EL (cell line): ENCODE measurements at regions not wholly inside any gene's neighbourhood (a gene's known extent, or its start where the extent isn't known, plus 50 kb on each side); places are given as distances from the start of the nearest gene placed in this dataset.
A peak's percentile ranks its signal among the peaks of the same experiment; 100 is the strongest.
"Not testable (repeated sequence)": the region's sequence is repeated elsewhere in the genome, so short reads cannot be mapped to it uniquely, and the experiment has no call there.

Source experiments
- DNase-seq: peaks from one replicate; pipeline ENCODE4 v3.0.0-alpha.2; 2016

- peak; percentile 54 for DNase-seq
These were observed 107.5 kb upstream of the SERPINE2 start for GRCh38 chr2:224146356-224147160.

- DNase-seq, result peak; percentile 94
These were observed 106.8 kb upstream of the SERPINE2 start for GRCh38 chr2:224145751-224146355.

- DNase-seq, result no peak
These were observed 104.4 kb upstream of the SERPINE2 start for GRCh38 chr2:224143526-224143925.

- peak; percentile 65 for DNase-seq
These were observed 103.6 kb upstream of the SERPINE2 start for GRCh38 chr2:224142397-224143312.

GRCh38 chr2:224141304-224141703, 102.2 kb upstream of the SERPINE2 start:
- no peak for DNase-seq

GRCh38 chr2:224137208-224137607, 98.1 kb upstream of the SERPINE2 start:
- DNase-seq, result no peak

GRCh38 chr2:224136396-224136795, 97.3 kb upstream of the SERPINE2 start:
- no peak for DNase-seq

- no peak for DNase-seq
These were observed 96.8 kb upstream of the SERPINE2 start for GRCh38 chr2:224135881-224136280.

- no peak for DNase-seq
These were observed 95.1 kb upstream of the SERPINE2 start for GRCh38 chr2:224134003-224134734.

GRCh38 chr2:224133387-224133786, 94.3 kb upstream of the SERPINE2 start:
- no peak for DNase-seq

GRCh38 chr2:224127871-224128501, 88.9 kb upstream of the SERPINE2 start:
- peak; percentile 46 for DNase-seq

GRCh38 chr2:224126440-224126839, 87.4 kb upstream of the SERPINE2 start:
- no peak for DNase-seq

- DNase-seq, result no peak
These were observed 86.9 kb upstream of the SERPINE2 start for GRCh38 chr2:224126003-224126402.

- DNase-seq, result peak; percentile 19
These were observed 83.5 kb upstream of the SERPINE2 start for GRCh38 chr2:224122542-224122941.

GRCh38 chr2:224121406-224122067, 82.5 kb upstream of the SERPINE2 start:
- DNase-seq, result no peak

- DNase-seq, result no peak
These were observed 81.9 kb upstream of the SERPINE2 start for GRCh38 chr2:224120986-224121385.

GRCh38 chr2:224119846-224120245, 80.8 kb upstream of the SERPINE2 start:
- DNase-seq, result not testable (repeated sequence)

- no peak for DNase-seq
These were observed 75.3 kb upstream of the SERPINE2 start for GRCh38 chr2:224114428-224114827.

GRCh38 chr2:224113930-224114329, 74.8 kb upstream of the SERPINE2 start:
- not testable (repeated sequence) for DNase-seq

GRCh38 chr2:224111576-224111975, 72.5 kb upstream of the SERPINE2 start:
- peak; percentile 50 for DNase-seq

GRCh38 chr2:224110811-224111210, 71.7 kb upstream of the SERPINE2 start:
- no peak for DNase-seq

- no peak for DNase-seq
These were observed 70.7 kb upstream of the SERPINE2 start for GRCh38 chr2:224109751-224110150.
